K562 (cell line): ENCODE measurements at regions not wholly inside any gene's neighbourhood (a gene's known extent, or its start where the extent isn't known, plus 50 kb on each side); places are given as distances from the start of the nearest gene placed in this dataset.

ENCODE experiments used
- ATAC-seq: fragments of 200-7000 bp; cut with Tn5 transposase; 3 replicates; pipeline ENCODE4 v1.9.1; 2020; ENCODE audit warnings: moderate library complexity
- BruUV-seq: library from RNA; stranded (reverse); fragments of 400-500 nt; replicated peaks from 2 replicates; lab custom pipeline; 2021; lab: Mats Ljungman, UMichigan
- CTCF ChIA-PET: fragments of 300-600 bp; formaldehyde crosslinking; extraction: SDS; loops from one replicate; lab custom pipeline; 2021; ENCODE audit warnings: low intra/inter-chr PET ratio; lab: Yijun Ruan, JAX
- POLR2A ChIA-PET: fragments of 300-600, 350-650 bp; sonication (Branson Sonifier 250); formaldehyde crosslinking; extraction: SDS; loops from one replicate; lab custom pipeline; 2021; ENCODE audit warnings: antibody characterized with exemption, inconsistent platforms; lab: Yijun Ruan, JAX
- DNase-seq, 4 experiments: peaks; one replicate each; pipeline versions ENCODE4 v3.0.0 to v3.0.0-alpha.2; 2011 to 2018; ENCODE audit warnings: low spot score in 3 of 4, mixed read lengths in 3 of 4; ENCODE audit errors: extremely low read depth in 1 of 4
- FAIRE-seq: peaks from 2 replicates; lab custom pipeline; 2011; peaks lifted over from hg19 to GRCh38; lab: Jason Lieb, UNC
- H2AFZ ChIP-seq: 2 replicates; pipeline ENCODE4 v1.6.0; 2011; ENCODE audit warnings: low read depth, low read length, control low read depth, inconsistent platforms
- H3K27ac ChIP-seq: fragments of 200-600 bp; 3 replicates; pipeline ENCODE4 v1.8.0; 2011; ENCODE audit warnings: low read depth, mild to moderate bottlenecking, control low read depth, inconsistent platforms, low read length, moderate library complexity, mixed read lengths; ENCODE audit errors: extremely low read depth
- H3K27me3 ChIP-seq, 2 experiments: fragments of 300-600 bp in 1 of 2; 2 replicates in 1 of 2; 3 replicates in 1 of 2; pipeline versions ENCODE4 v1.6.0 to v1.8.0; 2011; ENCODE audit warnings: inconsistent platforms in 2 of 2, low read length in 2 of 2, mild to moderate bottlenecking in 1 of 2, mixed read lengths in 1 of 2, moderate library complexity in 1 of 2; ENCODE audit not compliant: control insufficient read depth in 2 of 2, insufficient read depth in 2 of 2
- H3K36me3 ChIP-seq: fragments of 300-600 bp; 3 replicates; pipeline ENCODE4 v1.8.0; 2011; ENCODE audit warnings: mild to moderate bottlenecking, low read length, inconsistent platforms; ENCODE audit not compliant: control insufficient read depth, insufficient read depth
- H3K4me1 ChIP-seq, 2 experiments: fragments of 200-600 bp in 1 of 2; replicated peaks in 1 of 2; 2 replicates in 1 of 2; 3 replicates in 1 of 2; pipeline versions ENCODE4 v1.5.1 to v1.8.0; 2011; ENCODE audit warnings: inconsistent platforms in 2 of 2, low read length in 2 of 2, mild to moderate bottlenecking in 1 of 2, mixed read lengths in 1 of 2, moderate library complexity in 1 of 2; ENCODE audit not compliant: control insufficient read depth in 2 of 2, insufficient read depth in 2 of 2
- H3K4me2 ChIP-seq: 2 replicates; pipeline ENCODE4 v1.6.1; 2011; ENCODE audit warnings: low read length, control low read depth, inconsistent platforms, mixed read lengths; ENCODE audit not compliant: insufficient read depth
- H3K4me3 ChIP-seq: fragments of 200-600 bp; sonication (generic), shearing (Covaris generic); 2 replicates; pipeline ENCODE4 v1.5.1; 2016; ENCODE audit warnings: control low read depth, inconsistent platforms
- H3K79me2 ChIP-seq: fragments of 200-600 bp; 3 replicates; pipeline ENCODE4 v1.8.0; 2011; ENCODE audit warnings: low read length, inconsistent platforms; ENCODE audit not compliant: control insufficient read depth, insufficient read depth
- H3K9ac ChIP-seq, 2 experiments: 2 replicates each; pipeline versions ENCODE4 v1.6.0 to v1.6.1; 2011; ENCODE audit warnings: low read depth in 2 of 2, low read length in 2 of 2, control low read depth in 1 of 2, inconsistent platforms in 1 of 2, mild to moderate bottlenecking in 1 of 2, mixed read lengths in 1 of 2; ENCODE audit not compliant: insufficient read depth in 1 of 2
- H3K9me1 ChIP-seq: one replicate; pipeline ENCODE4 v1.6.0; 2011; ENCODE audit warnings: inconsistent platforms, mild to moderate bottlenecking, low read length, moderate library complexity; ENCODE audit not compliant: control insufficient read depth, insufficient read depth
- H3K9me3 ChIP-seq: replicated peaks from 2 replicates; pipeline ENCODE4 v1.5.1; 2011; ENCODE audit warnings: low read depth, low read length, inconsistent platforms; ENCODE audit not compliant: control insufficient read depth, insufficient read depth
- H4K20me1 ChIP-seq: replicated peaks from 2 replicates; pipeline ENCODE4 v1.6.1; 2011; ENCODE audit warnings: low read length, inconsistent platforms, mixed read lengths; ENCODE audit not compliant: control insufficient read depth, insufficient read depth
- ATF2 ChIP-seq: sonication (generic); formaldehyde crosslinking; IDR thresholded peaks from 2 replicates; pipeline ENCODE4 v1.8.1; 2022; ENCODE audit warnings: missing genetic modification reagents
- EWSR1 ChIP-seq: fragments of 450-650 bp; IDR thresholded peaks from 2 replicates; pipeline ENCODE4 v1.6.1; 2018; ENCODE audit warnings: borderline replicate concordance, mild to moderate bottlenecking, low read depth, moderate library complexity; ENCODE audit not compliant: partially characterized antibody
- HDAC6 ChIP-seq: IDR thresholded peaks from 2 replicates; pipeline ENCODE4 v1.6.1; 2012; ENCODE audit warnings: low read depth, mild to moderate bottlenecking, control low read depth, inconsistent platforms, low read length, moderate library complexity
- HSF4 ChIP-seq: fragments of 250-450 bp; sonication (Bioruptor Pico); IDR thresholded peaks from 2 replicates; pipeline ENCODE4 v2.1.2; 2022; ENCODE audit warnings: mild to moderate bottlenecking, moderate library complexity, borderline replicate concordance
- PRMT5 ChIP-seq: sonication (generic); formaldehyde crosslinking; IDR thresholded peaks from 2 replicates; pipeline ENCODE4 v1.5.0; 2020; ENCODE audit warnings: missing genetic modification reagents
- RBM22 ChIP-seq: fragments of 200-400 bp; formaldehyde crosslinking; IDR thresholded peaks from 2 replicates; pipeline ENCODE4 v1.6.1; 2018; ENCODE audit warnings: low read length, low read depth; ENCODE audit not compliant: poor library complexity, severe bottlenecking
- ZNF76 ChIP-seq: fragments of 250-450 bp; sonication (Bioruptor Pico); IDR thresholded peaks from 2 replicates; pipeline ENCODE4 v1.4.0; 2020; ENCODE audit warnings: mild to moderate bottlenecking, moderate library complexity, borderline replicate concordance
- whole genome bisulfite sequencing: fragments of 100-300 bp; shearing (Covaris generic); methylation state at CpG from one replicate; pipeline ENCODE4 v1.1.6; 2016; ENCODE audit warnings: low coverage, mixed read lengths; ENCODE audit not compliant: insufficient coverage; ENCODE audit errors: missing lambda C conversion rate; 5-methylcytosine and 5-hydroxymethylcytosine counted together
- in situ Hi-C: fragments of 300-500 bp; cut with MboI; formaldehyde crosslinking; loops from 4 replicates; pipeline ENCODE4 v1.15.0; 2018; ENCODE audit warnings: inconsistent platforms, mixed read lengths
- intact Hi-C: fragments of 100-400 bp; cut with micrococcal nuclease; formaldehyde crosslinking; loops from 2 replicates; pipeline ENCODE4 v1.14.2; 2022

GRCh38 chr15:49760749-49761148, 139.9 kb downstream of the DTWD1 start (continued):
- TF ChIP-seq HDAC6 (no peak), PRMT5 (no peak), ZNF76 (CRISPR knock-in tag) (no peak)

- Histone ChIP-seq H3K9ac (no peak overlapping the region), H3K9me3 (0 out of 2 replicates have a peak, but pooled peaks cover 2% of the 10 kb centered on the region), H3K36me3 (no peaks in the 10 kb centered on the region), H3K27ac (no peak overlapping the region), H3K9me1 (no peaks in the 10 kb centered on the region), H2AFZ (no peak overlapping the region), H3K27me3 (no peaks in the 10 kb centered on the region), H3K4me2 (no peak overlapping the region), H4K20me1 (no peaks in the 10 kb centered on the region), H3K4me1 (no peaks in the 10 kb centered on the region), H3K79me2 (no peaks in the 10 kb centered on the region), H3K4me3 (no peak overlapping the region)
- no peak for FAIRE-seq
- intact Hi-C loops, result no loop called here
- ChIA-PET CTCF (no interaction called here), POLR2A (no interaction called here)
- BruUV-seq, result no TSS peak
- no peak for DNase-seq
- no peak for ATAC-seq
- TF ChIP-seq RBM22 (no peak), ATF2 (no peak), HSF4 (CRISPR knock-in tag) (no peak), EWSR1 (no peak)
- 0% methylated on average over 1 of the region's 1 CpG for WGBS
- in situ Hi-C loops, result no loop called here
Observed at GRCh38 chr15:49769225-49769624, 148.4 kb downstream of the DTWD1 start.
